ENCODE measurements at regions not wholly inside any gene's neighbourhood (a gene's known extent, or its start where the extent isn't known, plus 50 kb on each side); places are given as distances from the start of the nearest gene placed in this dataset.

DNA sequence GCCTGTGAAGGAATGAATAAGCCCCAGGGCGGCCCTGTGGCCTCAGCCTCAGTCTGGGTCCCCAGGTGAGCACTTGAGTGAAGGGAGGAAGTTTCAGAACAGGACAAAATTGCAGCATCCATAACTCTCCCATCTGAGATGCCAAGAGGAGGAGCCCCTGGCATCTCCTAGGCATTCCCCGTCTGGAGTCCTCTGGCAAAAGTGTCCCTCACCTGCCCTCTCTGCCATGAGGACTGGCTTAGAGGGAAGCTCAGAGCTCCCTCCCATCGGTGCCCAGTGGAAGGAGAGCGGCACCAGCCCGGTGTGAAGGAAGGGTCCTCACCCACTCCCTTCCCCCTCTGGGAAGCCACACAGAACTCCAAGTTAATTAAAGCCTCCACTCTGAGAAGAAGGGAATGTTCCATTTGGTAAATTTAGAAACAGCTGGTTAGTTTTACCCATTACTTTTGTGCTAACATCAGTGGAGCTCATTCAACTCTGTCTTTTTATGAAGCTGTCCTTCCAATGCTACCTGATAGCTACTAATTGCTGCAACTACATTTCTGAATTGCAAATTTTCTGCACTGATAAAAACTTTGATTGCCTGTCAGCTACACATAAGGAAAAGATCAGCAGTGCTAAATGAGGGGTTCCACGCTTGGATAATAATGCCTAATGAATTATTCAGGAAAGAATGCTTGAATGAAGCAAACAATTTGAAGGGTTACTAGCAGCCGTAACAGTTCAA lies 123.3 kb upstream of the RCN1 start:
- TF ChIP-seq, protein P1, sequence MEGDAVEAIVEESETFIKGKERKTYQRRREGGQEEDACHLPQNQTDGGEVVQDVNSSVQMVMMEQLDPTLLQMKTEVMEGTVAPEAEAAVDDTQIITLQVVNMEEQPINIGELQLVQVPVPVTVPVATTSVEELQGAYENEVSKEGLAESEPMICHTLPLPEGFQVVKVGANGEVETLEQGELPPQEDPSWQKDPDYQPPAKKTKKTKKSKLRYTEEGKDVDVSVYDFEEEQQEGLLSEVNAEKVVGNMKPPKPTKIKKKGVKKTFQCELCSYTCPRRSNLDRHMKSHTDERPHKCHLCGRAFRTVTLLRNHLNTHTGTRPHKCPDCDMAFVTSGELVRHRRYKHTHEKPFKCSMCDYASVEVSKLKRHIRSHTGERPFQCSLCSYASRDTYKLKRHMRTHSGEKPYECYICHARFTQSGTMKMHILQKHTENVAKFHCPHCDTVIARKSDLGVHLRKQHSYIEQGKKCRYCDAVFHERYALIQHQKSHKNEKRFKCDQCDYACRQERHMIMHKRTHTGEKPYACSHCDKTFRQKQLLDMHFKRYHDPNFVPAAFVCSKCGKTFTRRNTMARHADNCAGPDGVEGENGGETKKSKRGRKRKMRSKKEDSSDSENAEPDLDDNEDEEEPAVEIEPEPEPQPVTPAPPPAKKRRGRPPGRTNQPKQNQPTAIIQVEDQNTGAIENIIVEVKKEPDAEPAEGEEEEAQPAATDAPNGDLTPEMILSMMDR (IDR thresholded peaks at IDR 0.05; ENCODE audit: low read depth, low read length) = no peak
- TF ChIP-seq EZH2phosphoT487 (IDR thresholded peaks at IDR 0.05; ENCODE audit: low read depth) = no peak
